Hypothalamus (tissue), 51 donors: ENCODE measurements at regions not wholly inside any gene's neighbourhood (a gene's known extent, or its start where the extent isn't known, plus 50 kb on each side); places are given as distances from the start of the nearest gene placed in this dataset.

Experiments used
- DNase-seq, 51 donors: peaks; one replicate each; lab custom pipeline; 2025; lab: John Stamatoyannopoulos, UW

- DNase-seq = no peak
Observed at GRCh38 chr1:82223091-82223490, 422.4 kb downstream of the ADGRL2 start.

- DNase-seq = no peak
Observed at GRCh38 chr1:82221721-82222120, 421.0 kb downstream of the ADGRL2 start.

DNA sequence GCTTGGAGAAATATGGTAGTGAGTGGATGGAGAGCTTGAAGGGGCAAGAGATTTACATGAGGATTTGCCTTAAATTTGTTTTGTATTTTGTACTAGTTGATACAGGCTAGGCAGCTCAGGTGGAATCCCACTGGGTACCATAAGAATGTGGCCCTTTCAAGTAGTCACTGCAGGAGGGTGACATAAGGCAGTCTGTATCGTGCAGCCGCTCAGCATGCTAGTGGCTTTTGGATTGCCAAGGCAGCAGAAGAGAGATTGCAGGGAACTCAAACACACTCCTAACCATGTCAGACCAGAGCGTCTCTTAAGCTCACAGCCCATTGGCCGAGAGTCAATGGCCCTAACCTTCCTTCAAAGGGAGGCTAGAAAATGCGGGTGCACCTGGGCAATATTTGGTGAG is 420.0 kb downstream of the ADGRL2 start:
- no peak for DNase-seq

GRCh38 chr1:82219841-82220240 is 419.1 kb downstream of the ADGRL2 start:
- no peak for DNase-seq

GRCh38 chr1:82218846-82219245 is 418.1 kb downstream of the ADGRL2 start:
- DNase-seq = no peak

GRCh38 chr1:82215853-82216175 is 415.1 kb downstream of the ADGRL2 start:
- DNase-seq = no peak

GRCh38 chr1:82215056-82215852 is 414.5 kb downstream of the ADGRL2 start:
- no peak for DNase-seq

DNA sequence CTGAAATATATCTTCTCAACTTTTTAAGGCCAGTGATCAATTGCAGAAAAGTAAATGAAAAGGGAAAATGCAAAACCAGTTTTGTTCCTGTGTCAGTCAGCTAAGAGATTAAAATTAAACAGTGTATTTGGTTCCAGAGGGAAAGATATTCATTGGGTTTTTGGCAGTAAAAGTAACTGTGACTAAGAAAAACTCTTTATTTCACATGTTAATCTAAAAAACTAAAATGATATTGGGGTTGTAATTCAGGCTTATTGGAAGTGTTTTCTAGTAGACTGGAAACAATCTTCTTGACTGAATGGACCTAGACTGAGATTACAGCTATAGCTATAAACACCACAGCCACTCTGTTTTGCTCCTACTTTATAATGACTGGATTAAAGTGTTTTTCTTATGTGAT is 413.9 kb downstream of the ADGRL2 start:
- DNase-seq = no peak

GRCh38 chr1:82197606-82198005 is 396.9 kb downstream of the ADGRL2 start:
- no peak for DNase-seq

DNA sequence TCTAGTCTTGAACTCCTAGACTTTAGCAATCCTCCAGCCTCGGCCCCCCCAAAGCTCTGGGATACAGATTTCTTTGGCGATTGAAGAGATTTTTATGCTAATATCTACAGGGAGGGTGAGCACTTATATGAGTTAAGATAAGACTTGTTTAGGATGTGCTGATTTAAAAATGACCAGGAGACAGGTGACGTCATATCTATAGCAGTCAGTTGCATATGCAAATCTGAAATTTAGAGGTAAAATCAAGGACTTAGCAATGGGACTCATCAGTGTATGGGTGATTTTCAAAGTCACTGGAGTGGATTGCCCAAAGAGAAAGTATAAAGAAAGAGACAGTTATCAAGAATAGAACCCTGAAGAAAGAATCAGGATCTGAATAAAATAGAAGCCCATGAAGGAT is 394.5 kb downstream of the ADGRL2 start:
- DNase-seq = no peak

- no peak for DNase-seq
Observed at GRCh38 chr1:82185084-82185483, 384.4 kb downstream of the ADGRL2 start.

- DNase-seq = no peak
Observed at GRCh38 chr1:82181846-82182245, 381.1 kb downstream of the ADGRL2 start.

DNA sequence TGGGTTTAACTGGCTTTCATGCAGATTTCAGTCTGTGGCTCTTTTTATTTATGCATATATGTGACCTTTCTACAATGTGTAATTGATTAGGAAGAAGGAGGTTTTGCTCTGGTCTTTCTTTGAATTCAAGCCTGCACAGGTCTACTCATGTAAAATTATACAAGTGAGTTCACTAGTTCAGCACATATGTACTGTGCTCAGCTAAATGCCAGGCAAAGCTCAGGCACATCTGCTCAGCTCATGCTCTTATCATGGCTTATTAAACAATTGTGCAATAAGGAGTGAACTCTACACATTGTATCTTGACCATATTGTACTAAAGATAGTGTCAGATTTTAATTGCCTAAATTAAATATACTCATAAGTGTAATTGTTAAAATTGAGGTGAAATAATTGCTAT is 378.4 kb downstream of the ADGRL2 start:
- no peak for DNase-seq

- no peak for DNase-seq
Observed at GRCh38 chr1:82177192-82177591, 376.5 kb downstream of the ADGRL2 start.

DNA sequence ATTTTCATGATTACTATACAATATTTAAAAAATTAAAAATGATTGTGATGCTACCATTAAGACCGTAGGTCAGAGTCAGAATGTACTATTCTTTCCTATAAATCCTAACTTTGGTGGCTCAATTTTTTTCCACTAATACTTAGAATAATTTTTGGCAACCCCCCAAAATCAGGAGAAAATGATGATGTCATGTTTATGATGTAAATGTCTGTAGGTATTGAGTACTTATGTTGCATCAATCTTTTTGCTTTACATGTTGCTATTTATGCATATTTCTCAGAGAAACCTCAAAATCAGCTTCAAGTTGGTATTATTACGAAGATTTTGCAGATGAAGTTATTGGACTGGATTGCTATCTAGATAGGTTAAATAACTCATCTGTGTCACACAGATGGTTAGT is 371.2 kb downstream of the ADGRL2 start:
- no peak for DNase-seq

GRCh38 chr1:82168482-82168881 is 367.7 kb downstream of the ADGRL2 start:
- DNase-seq = no peak

- no peak for DNase-seq
Observed at GRCh38 chr1:82165304-82165703, 364.6 kb downstream of the ADGRL2 start.

DNA sequence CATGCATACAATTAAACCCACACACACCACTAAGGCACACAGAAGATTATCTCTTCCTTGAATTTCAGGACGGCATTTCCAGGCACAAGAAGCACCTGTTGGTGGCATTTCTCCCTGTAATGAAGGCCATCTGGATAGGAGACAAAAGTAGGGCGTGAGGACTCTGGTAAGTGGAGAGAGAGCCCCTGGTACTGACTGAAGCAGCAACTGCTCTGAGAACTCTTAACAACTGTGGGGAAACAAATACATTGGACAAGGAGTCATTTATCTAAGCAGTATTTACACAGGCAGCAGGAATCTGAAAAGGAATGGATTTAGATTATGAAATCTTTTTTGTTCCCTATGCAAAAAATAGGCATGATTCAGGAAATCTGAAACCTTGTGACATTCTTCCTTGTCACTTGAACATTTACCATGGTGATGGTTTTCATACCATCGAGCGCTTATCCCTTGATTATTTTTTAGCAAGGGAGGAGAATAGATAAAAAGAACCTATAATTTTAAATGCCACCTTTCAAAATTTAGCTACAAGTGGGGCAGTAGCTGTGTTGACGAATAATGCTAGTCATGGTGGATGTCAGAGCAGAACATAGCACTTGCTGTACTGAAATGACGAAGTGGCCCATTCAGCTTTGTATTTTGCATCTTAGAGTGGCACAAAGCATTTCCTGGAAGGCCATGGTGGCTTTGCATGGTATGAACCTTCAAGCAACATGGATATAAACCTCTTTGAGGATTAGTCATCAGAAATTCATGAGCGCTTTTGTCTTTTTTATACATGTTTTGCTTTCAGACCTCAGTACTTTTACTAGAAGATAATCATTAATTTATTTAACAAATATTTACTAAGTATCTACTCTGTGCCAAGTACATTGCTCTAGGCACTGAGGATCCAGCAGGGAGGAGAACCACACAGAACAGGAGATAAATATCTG is 362.0 kb downstream of the ADGRL2 start:
- DNase-seq = peak in 2 of 51 donors; percentile 1 to 19

GRCh38 chr1:82161700-82162141 is 361.0 kb downstream of the ADGRL2 start:
- DNase-seq = no peak

DNA sequence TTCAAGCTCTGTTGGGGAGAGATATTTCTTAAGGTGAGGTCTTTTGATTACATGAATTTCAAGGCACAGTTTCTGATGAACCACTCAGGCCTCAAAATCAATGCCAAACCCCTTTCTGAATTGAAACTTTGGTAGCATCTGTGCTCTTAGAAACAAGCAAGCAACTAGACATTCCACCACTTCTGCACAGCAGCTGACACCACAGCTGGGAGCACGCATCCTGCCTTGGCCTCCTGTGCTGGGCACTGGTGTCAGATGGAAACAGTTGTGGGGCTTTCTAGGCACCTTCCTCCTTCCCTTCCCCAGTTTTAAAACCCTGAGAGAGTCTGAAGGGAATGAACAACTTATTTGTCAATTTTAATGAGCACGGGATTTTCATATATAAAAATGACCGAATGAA is 360.2 kb downstream of the ADGRL2 start:
- DNase-seq = no peak

GRCh38 chr1:82160036-82160435 is 359.3 kb downstream of the ADGRL2 start:
- DNase-seq = no peak

DNA sequence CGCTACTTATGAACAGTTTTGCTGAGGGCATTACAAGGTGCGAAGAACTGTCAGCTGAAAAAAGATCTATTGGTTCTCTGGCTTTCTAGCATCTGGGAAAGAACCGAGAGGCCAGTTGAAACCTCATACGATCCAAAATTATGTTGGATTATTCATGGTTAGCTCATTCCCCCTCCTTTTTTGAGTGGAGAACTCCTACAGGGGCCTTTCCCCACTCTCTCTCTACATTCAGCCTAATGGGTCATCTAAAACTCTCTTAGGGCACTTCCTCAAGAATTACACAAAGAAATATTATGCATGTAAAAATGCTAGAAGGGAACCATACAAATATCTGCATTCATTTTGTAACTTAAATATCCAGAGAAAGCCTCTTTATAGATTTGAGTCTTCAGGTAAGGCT is 358.2 kb downstream of the ADGRL2 start:
- DNase-seq = no peak
